IPS-18a (cell line): ENCODE measurements at regions not wholly inside any gene's neighbourhood (a gene's known extent, or its start where the extent isn't known, plus 50 kb on each side); places are given as distances from the start of the nearest gene placed in this dataset.
"Not testable (repeated sequence)": the region's sequence is repeated elsewhere in the genome, so short reads cannot be mapped to it uniquely, and the experiment has no call there.

Experiments used
- H3K27ac ChIP-seq: one replicate; pipeline ENCODE4 v1.5.1; 2013; ENCODE audit warnings: low read length
- H3K27me3 ChIP-seq: one replicate; pipeline ENCODE4 v1.6.1; 2013; ENCODE audit warnings: mild to moderate bottlenecking, low read length; ENCODE audit not compliant: control insufficient read depth, insufficient read depth
- H3K36me3 ChIP-seq: one replicate; pipeline ENCODE4 v1.6.1; 2013; ENCODE audit warnings: low read depth, low read length; ENCODE audit not compliant: control insufficient read depth
- H3K4me1 ChIP-seq: one replicate; pipeline ENCODE4 v1.6.1; 2013; ENCODE audit warnings: low read depth, low read length; ENCODE audit not compliant: control insufficient read depth
- H3K4me3 ChIP-seq: one replicate; pipeline ENCODE4 v1.5.1; 2013; ENCODE audit warnings: low read length
- H3K9ac ChIP-seq: one replicate; pipeline ENCODE4 v1.6.1; 2013; ENCODE audit warnings: mild to moderate bottlenecking, low read length, moderate library complexity
- H3K9me3 ChIP-seq: one replicate; pipeline ENCODE4 v1.6.1; 2013; ENCODE audit warnings: low read depth, low read length; ENCODE audit not compliant: control insufficient read depth

DNA sequence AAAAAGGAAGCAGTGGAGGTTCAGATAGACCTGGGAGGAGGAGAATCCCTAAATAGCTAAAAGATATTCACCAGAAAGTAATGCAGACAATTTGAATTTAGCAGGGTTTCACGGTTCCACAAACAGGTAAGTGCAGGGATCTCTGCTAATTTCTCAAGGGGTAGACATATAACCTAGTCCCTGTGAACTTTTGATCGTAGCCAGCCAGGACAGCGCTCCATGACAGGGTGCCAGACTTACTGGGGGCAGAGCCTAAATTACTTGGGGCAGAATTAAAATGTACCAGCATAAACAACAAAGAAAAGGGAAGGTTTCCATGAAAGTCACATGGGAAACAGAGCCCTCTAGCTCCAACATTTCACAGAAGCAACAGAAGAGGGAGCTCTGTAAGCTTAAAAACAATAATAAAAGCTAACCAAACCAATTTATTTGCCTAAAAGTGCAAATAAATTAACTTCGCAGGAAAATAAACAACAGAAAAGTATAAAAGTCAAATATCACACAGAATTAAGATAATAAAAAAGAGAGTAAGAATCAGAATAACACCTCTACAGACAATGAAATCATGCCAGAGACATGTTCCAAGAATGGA is 198.3 kb downstream of the DUSP10 start:
- H3K9ac ChIP-seq, result no peak overlapping the region

GRCh38 chr1:221548942-221549341 is 192.9 kb downstream of the DUSP10 start:
- Histone ChIP-seq H3K36me3 (no peaks in the 10 kb centered on the region), H3K9me3 (no peaks in the 10 kb centered on the region), H3K27me3 (no peaks in the 10 kb centered on the region), H3K9ac (no peak overlapping the region), H3K27ac (no peak overlapping the region), H3K4me1 (no peaks in the 10 kb centered on the region), H3K4me3 (no peak overlapping the region)

More for the DNA sequence above, 198.3 kb downstream of the DUSP10 start:
- peaks cover 6% of the 10 kb centered on the region for H3K4me1 ChIP-seq
- no peak overlapping the region for H3K4me3 ChIP-seq
- no peak overlapping the region for H3K27ac ChIP-seq
- no peaks in the 10 kb centered on the region for H3K27me3 ChIP-seq
- no peaks in the 10 kb centered on the region for H3K9me3 ChIP-seq
- H3K36me3 ChIP-seq, result no peaks in the 10 kb centered on the region

DNA sequence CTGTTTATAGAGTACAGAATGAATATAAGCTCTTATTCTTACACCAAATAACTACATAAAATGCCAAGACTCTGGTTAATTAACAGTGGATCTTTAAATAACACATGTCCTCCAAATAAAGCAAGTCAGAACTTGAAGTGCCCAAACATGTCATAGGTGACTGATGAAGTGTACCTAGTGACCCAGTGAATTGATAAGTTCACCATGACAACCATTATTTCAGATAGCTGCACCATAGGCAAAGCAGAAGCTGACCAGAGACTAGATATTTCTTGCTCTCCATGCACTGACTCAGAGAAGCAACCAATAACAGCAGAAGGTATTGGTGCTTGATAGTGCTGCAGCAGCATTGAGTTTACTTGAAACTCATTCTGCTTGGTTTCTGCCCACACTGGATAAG is 192.1 kb downstream of the DUSP10 start:
- H3K9ac ChIP-seq, result no peak overlapping the region
- H3K4me1 ChIP-seq, result no peaks in the 10 kb centered on the region
- H3K27ac ChIP-seq, result no peak overlapping the region
- H3K36me3 ChIP-seq, result no peaks in the 10 kb centered on the region
- no peak overlapping the region for H3K4me3 ChIP-seq
- H3K27me3 ChIP-seq, result no peaks in the 10 kb centered on the region
- no peaks in the 10 kb centered on the region for H3K9me3 ChIP-seq

DNA sequence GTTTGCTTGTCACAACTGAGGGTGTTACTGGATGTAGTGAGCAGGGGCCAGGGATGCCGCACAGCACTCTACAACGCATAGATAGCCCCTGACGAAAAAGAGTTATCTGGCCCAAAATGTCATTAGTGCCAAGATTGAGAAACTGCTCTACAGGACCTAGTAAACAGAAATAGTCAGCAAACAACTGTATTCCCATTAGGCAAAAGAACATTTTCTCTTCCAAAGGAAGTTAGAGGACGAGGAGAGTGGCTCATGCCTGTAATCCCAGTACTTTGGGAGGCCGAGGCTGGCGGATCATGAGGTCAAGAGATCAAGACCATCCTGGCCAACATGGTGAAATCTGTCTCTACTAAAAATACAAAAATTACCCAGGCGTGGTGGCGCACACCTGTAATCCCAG is 189.1 kb downstream of the DUSP10 start:
- H3K9me3 ChIP-seq, H3K4me1 ChIP-seq, H3K9ac ChIP-seq, H3K27ac ChIP-seq, H3K27me3 ChIP-seq, H3K36me3 ChIP-seq, H3K4me3 ChIP-seq: not testable (repeated sequence)

- no peaks in the 10 kb centered on the region for H3K4me1 ChIP-seq
- no peaks in the 10 kb centered on the region for H3K9me3 ChIP-seq
- H3K27me3 ChIP-seq, result no peaks in the 10 kb centered on the region
- no peak overlapping the region for H3K9ac ChIP-seq
- no peaks in the 10 kb centered on the region for H3K36me3 ChIP-seq
- H3K4me3 ChIP-seq, result no peak overlapping the region
- H3K27ac ChIP-seq, result no peak overlapping the region
Observed at GRCh38 chr1:221555689-221556433, 186.0 kb downstream of the DUSP10 start.

DNA sequence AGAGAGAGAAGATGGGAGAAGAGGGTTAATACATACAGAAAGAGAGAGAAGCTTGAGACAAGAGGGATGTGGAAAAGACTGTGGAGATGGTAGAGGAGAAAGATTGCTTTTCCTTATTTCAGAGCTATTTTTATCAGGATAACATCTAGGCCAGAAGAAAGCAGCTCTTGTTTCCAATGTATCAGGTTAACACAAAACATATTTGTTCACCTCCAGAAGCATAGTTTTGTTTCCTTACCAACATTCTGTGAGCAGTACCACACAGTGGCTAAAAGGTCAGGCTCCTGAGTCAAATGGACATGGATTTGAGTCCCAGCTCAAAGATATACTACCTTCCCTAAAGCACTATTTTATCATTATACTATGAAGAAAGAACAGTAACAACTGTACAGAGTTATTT is 185.5 kb downstream of the DUSP10 start:
- Histone ChIP-seq H3K4me3 (no peak overlapping the region), H3K27me3 (no peaks in the 10 kb centered on the region), H3K4me1 (no peaks in the 10 kb centered on the region), H3K27ac (no peak overlapping the region), H3K36me3 (no peaks in the 10 kb centered on the region), H3K9me3 (no peaks in the 10 kb centered on the region), H3K9ac (no peak overlapping the region)

DNA sequence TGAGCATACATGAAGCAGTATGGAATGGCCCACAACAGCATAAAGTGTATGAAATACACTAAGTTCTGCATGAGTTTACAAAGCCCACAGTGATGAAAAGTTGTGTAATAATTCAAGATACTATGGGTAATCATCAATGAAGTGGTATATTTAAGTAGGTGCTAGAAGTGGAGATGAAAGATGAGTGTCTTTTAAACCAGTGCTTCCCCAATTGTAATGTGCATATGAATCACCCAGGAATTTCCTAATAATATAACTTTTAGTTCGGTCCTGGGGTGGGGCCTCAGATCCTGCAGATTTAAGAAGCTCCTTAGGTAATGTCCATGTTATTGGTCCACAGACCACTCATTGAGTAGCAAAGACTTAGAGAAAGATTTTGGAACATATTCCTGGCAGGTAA is 184.9 kb downstream of the DUSP10 start:
- no peaks in the 10 kb centered on the region for H3K4me1 ChIP-seq
- no peak overlapping the region for H3K4me3 ChIP-seq
- no peak overlapping the region for H3K27ac ChIP-seq
- H3K9ac ChIP-seq, result no peak overlapping the region
- H3K27me3 ChIP-seq, result no peaks in the 10 kb centered on the region
- H3K9me3 ChIP-seq, result no peaks in the 10 kb centered on the region
- H3K36me3 ChIP-seq, result no peaks in the 10 kb centered on the region

DNA sequence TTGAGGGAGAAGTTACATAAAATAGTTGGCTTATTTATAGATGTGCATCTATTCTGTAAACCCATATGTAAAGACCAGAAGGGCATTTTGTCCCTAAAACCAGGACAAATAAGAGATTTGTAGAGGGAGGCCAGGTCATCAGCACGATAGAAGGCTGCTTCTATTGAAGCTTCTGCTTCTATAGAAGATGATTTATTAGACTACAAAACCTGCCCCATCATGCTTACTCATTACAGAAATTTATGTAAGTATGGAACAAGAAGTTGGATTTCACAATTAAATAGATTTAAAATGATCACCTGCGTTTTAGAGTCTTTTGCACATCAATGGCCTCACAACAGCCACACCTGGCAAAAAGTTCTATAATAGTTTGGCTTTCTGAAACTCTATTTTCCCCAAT is 183.5 kb downstream of the DUSP10 start:
- Histone ChIP-seq H3K4me1 (no peaks in the 10 kb centered on the region), H3K9me3 (no peaks in the 10 kb centered on the region), H3K27me3 (no peaks in the 10 kb centered on the region), H3K27ac (no peak overlapping the region), H3K4me3 (no peak overlapping the region), H3K36me3 (no peaks in the 10 kb centered on the region), H3K9ac (no peak overlapping the region)

- no peak overlapping the region for H3K4me3 ChIP-seq
- no peaks in the 10 kb centered on the region for H3K4me1 ChIP-seq
- no peak overlapping the region for H3K9ac ChIP-seq
- H3K36me3 ChIP-seq, result no peaks in the 10 kb centered on the region
- H3K9me3 ChIP-seq, result no peaks in the 10 kb centered on the region
- no peak overlapping the region for H3K27ac ChIP-seq
- H3K27me3 ChIP-seq, result no peaks in the 10 kb centered on the region
Observed at GRCh38 chr1:221559911-221560310, 182.0 kb downstream of the DUSP10 start.

- Histone ChIP-seq H3K27me3 (no peaks in the 10 kb centered on the region), H3K4me1 (no peaks in the 10 kb centered on the region), H3K9ac (no peak overlapping the region)
Observed at GRCh38 chr1:221562542-221563475, 179.1 kb downstream of the DUSP10 start.

DNA sequence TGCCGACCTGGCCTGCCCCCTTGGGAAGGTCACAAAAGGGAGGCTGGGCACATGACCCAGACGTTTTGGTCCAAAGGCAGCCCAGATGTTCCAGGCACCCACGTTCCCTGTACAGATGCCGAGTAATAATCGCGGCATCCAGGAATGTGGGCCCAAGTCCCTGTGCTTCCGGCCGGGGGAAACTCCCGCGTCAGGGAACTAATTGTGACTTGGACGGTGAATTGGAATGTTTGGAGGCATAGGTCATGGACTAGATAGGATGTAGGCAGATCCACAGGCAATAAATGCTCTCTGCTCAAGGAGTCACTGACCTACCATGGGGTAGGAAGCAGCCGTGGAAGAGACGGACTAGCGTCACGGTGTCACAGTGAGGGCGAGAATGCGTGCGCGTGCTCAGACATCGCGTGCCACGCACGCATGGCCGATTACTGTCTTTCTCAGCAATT is 178.4 kb downstream of the DUSP10 start:
- Histone ChIP-seq H3K9ac (no peak overlapping the region), H3K9me3 (no peaks in the 10 kb centered on the region), H3K4me3 (no peak overlapping the region), H3K27me3 (no peaks in the 10 kb centered on the region), H3K27ac (no peak overlapping the region), H3K4me1 (no peaks in the 10 kb centered on the region), H3K36me3 (no peaks in the 10 kb centered on the region)

More at GRCh38 chr1:221562542-221563475, 179.1 kb downstream of the DUSP10 start:
- H3K4me3 ChIP-seq, result no peak overlapping the region
- no peaks in the 10 kb centered on the region for H3K36me3 ChIP-seq
- no peak overlapping the region for H3K27ac ChIP-seq
- no peaks in the 10 kb centered on the region for H3K9me3 ChIP-seq
